BLaER1 treated with 17β-estradiol and CSF1 and Interleukin-3, amounts not matched to agents 10 nM and 100 nM (cell line): ENCODE measurements at regions not wholly inside any gene's neighbourhood (a gene's known extent, or its start where the extent isn't known, plus 50 kb on each side); places are given as distances from the start of the nearest gene placed in this dataset.

Experiments used
- H3K27ac ChIP-seq, 11 experiments: shearing (Covaris generic); formaldehyde crosslinking; 2 replicates each; pipeline ENCODE4 v1.8.1; 2022
- H3K27me3 ChIP-seq, 11 experiments: shearing (Covaris generic); formaldehyde crosslinking; 2 replicates each; pipeline ENCODE4 v1.8.1; 2022
- H3K36me3 ChIP-seq, 11 experiments: shearing (Covaris generic); formaldehyde crosslinking; 2 replicates each; pipeline ENCODE4 v1.8.1; 2022
- H3K4me1 ChIP-seq, 10 experiments: shearing (Covaris generic); formaldehyde crosslinking; 2 replicates each; pipeline ENCODE4 v1.8.1; 2022
- H3K4me2 ChIP-seq, 11 experiments: shearing (Covaris generic); formaldehyde crosslinking; 2 replicates each; pipeline ENCODE4 v1.8.1; 2022
- H3K4me3 ChIP-seq, 10 experiments: shearing (Covaris generic); formaldehyde crosslinking; 2 replicates each; pipeline ENCODE4 v1.8.1; 2022
- H3K9ac ChIP-seq, 11 experiments: shearing (Covaris generic); formaldehyde crosslinking; 2 replicates each; pipeline ENCODE4 v1.8.1; 2022
- H3K9me3 ChIP-seq, 11 experiments: shearing (Covaris generic); formaldehyde crosslinking; replicated peaks in 1 of 11; 2 replicates each; pipeline ENCODE4 v1.8.1; 2022
- H4K20me1 ChIP-seq, 11 experiments: shearing (Covaris generic); formaldehyde crosslinking; 2 replicates each; pipeline ENCODE4 v1.8.1; 2022
- Cebpa-rat ChIP-seq, 11 experiments: shearing (Covaris generic); IDR thresholded peaks; 2 replicates each; pipeline ENCODE4 v1.8.1; 2022

- no peak overlapping the region for H3K4me3 ChIP-seq
- no peaks in the 10 kb centered on the region for H3K9me3 ChIP-seq
- TF ChIP-seq Cebpa-rat (IDR thresholded peaks at IDR 0.05): no peak
- no peaks in the 10 kb centered on the region for H3K36me3 ChIP-seq
- no peaks in the 10 kb centered on the region for H3K27me3 ChIP-seq
- H3K4me1 ChIP-seq: no peaks in the 10 kb centered on the region
- no peak overlapping the region for H3K27ac ChIP-seq
- no peaks in the 10 kb centered on the region for H4K20me1 ChIP-seq
- no peak overlapping the region for H3K4me2 ChIP-seq
- no peak overlapping the region for H3K9ac ChIP-seq
These were observed 540.1 kb downstream of the NTRK3 start for GRCh38 chr15:87716422-87716821.

- Histone ChIP-seq H3K4me1 (no peaks in the 10 kb centered on the region), H3K4me3 (no peak overlapping the region), H3K27ac (no peak overlapping the region), H4K20me1 (no peaks in the 10 kb centered on the region), H3K27me3 (no peaks in the 10 kb centered on the region), H3K9me3 (no peaks in the 10 kb centered on the region), H3K9ac (no peak overlapping the region), H3K4me2 (no peak overlapping the region), H3K36me3 (no peaks in the 10 kb centered on the region)
- TF ChIP-seq Cebpa-rat (IDR thresholded peaks at IDR 0.05): no peak
These were observed 541.3 kb downstream of the NTRK3 start for GRCh38 chr15:87715252-87715651.

- Histone ChIP-seq H3K27me3 (no peaks in the 10 kb centered on the region), H3K9ac (no peak overlapping the region), H3K27ac (no peak overlapping the region), H4K20me1 (no peaks in the 10 kb centered on the region), H3K9me3 (no peaks in the 10 kb centered on the region), H3K36me3 (no peaks in the 10 kb centered on the region), H3K4me3 (no peak overlapping the region), H3K4me1 (no peaks in the 10 kb centered on the region), H3K4me2 (no peak overlapping the region)
- TF ChIP-seq Cebpa-rat (IDR thresholded peaks at IDR 0.05): no peak
These were observed 543.1 kb downstream of the NTRK3 start for GRCh38 chr15:87713475-87713879.

- no peaks in the 10 kb centered on the region for H3K27me3 ChIP-seq
- no peak overlapping the region for H3K4me2 ChIP-seq
These were observed 544.3 kb downstream of the NTRK3 start for GRCh38 chr15:87712211-87712610.

GRCh38 chr15:87711026-87711425 is 545.5 kb downstream of the NTRK3 start:
- no peaks in the 10 kb centered on the region for H3K36me3 ChIP-seq
- H3K4me3 ChIP-seq: no peak overlapping the region
- no peak overlapping the region for H3K9ac ChIP-seq
- no peak overlapping the region for H3K4me2 ChIP-seq
- H3K9me3 ChIP-seq: no peaks in the 10 kb centered on the region
- TF ChIP-seq Cebpa-rat (IDR thresholded peaks at IDR 0.05): no peak
- no peak overlapping the region for H3K27ac ChIP-seq
- no peaks in the 10 kb centered on the region for H3K4me1 ChIP-seq
- no peaks in the 10 kb centered on the region for H3K27me3 ChIP-seq
- H4K20me1 ChIP-seq: no peaks in the 10 kb centered on the region

More at GRCh38 chr15:87712211-87712610, 544.3 kb downstream of the NTRK3 start:
- no peak for TF ChIP-seq Cebpa-rat (IDR thresholded peaks at IDR 0.05)
- H3K9me3 ChIP-seq: no peaks in the 10 kb centered on the region
- H4K20me1 ChIP-seq: no peaks in the 10 kb centered on the region
- H3K9ac ChIP-seq: no peak overlapping the region
- no peak overlapping the region for H3K4me3 ChIP-seq
- no peak overlapping the region for H3K27ac ChIP-seq
- no peaks in the 10 kb centered on the region for H3K4me1 ChIP-seq
- no peaks in the 10 kb centered on the region for H3K36me3 ChIP-seq

DNA sequence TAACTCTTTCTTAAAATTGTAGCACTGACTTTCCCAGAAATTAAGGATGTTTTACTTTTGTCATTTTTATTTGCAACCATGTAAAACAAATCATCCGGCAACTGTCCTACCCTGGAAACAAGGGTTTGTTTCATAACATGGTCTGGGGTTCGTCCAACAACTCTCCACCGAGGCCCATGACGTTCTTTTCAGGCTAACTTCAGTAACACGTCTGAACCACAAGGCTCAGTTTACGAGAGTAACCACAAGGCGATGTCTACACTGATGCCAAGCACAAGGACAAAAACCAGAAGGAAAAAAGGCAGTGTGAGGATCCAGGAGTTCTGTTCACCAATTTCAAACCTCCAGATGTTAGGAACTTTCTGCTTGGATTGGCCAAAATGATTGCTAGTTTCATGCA is 546.1 kb downstream of the NTRK3 start:
- no peak overlapping the region for H3K27ac ChIP-seq
- no peak overlapping the region for H3K4me2 ChIP-seq
- H3K27me3 ChIP-seq: no peaks in the 10 kb centered on the region
- no peak overlapping the region for H3K9ac ChIP-seq
- H3K9me3 ChIP-seq: no peaks in the 10 kb centered on the region
- no peak for TF ChIP-seq Cebpa-rat (IDR thresholded peaks at IDR 0.05)
- H4K20me1 ChIP-seq: no peaks in the 10 kb centered on the region
- H3K4me3 ChIP-seq: no peak overlapping the region
- H3K36me3 ChIP-seq: no peaks in the 10 kb centered on the region
- no peaks in the 10 kb centered on the region for H3K4me1 ChIP-seq

- TF ChIP-seq Cebpa-rat (IDR thresholded peaks at IDR 0.05): no peak
These were observed 548.9 kb downstream of the NTRK3 start for GRCh38 chr15:87707566-87708130.

GRCh38 chr15:87707071-87707470 is 549.5 kb downstream of the NTRK3 start:
- TF ChIP-seq Cebpa-rat (IDR thresholded peaks at IDR 0.05): no peak
- H3K27ac ChIP-seq: no peak overlapping the region
- no peaks in the 10 kb centered on the region for H4K20me1 ChIP-seq
- no peaks in the 10 kb centered on the region for H3K36me3 ChIP-seq
- no peaks in the 10 kb centered on the region for H3K4me1 ChIP-seq
- no peaks in the 10 kb centered on the region for H3K27me3 ChIP-seq
- no peak overlapping the region for H3K4me2 ChIP-seq
- H3K9me3 ChIP-seq: peaks cover 0 to 4% (median 0%) of the 10 kb centered on the region in 11 experiments; a peak in 1 of 22 replicates
- H3K9ac ChIP-seq: no peak overlapping the region
- no peak overlapping the region for H3K4me3 ChIP-seq

More at GRCh38 chr15:87707566-87708130, 548.9 kb downstream of the NTRK3 start:
- no peaks in the 10 kb centered on the region for H3K36me3 ChIP-seq
- no peak overlapping the region for H3K4me3 ChIP-seq
- H3K27ac ChIP-seq: no peak overlapping the region
- no peaks in the 10 kb centered on the region for H3K27me3 ChIP-seq
- H3K4me1 ChIP-seq: no peaks in the 10 kb centered on the region
- H3K4me2 ChIP-seq: no peak overlapping the region
- H3K9me3 ChIP-seq: peaks cover 0 to 4% (median 0%) of the 10 kb centered on the region in 11 experiments; a peak in 1 of 22 replicates
- H3K9ac ChIP-seq: no peak overlapping the region
- H4K20me1 ChIP-seq: no peaks in the 10 kb centered on the region

GRCh38 chr15:87706001-87706400 is 550.5 kb downstream of the NTRK3 start:
- H3K36me3 ChIP-seq: no peaks in the 10 kb centered on the region

DNA sequence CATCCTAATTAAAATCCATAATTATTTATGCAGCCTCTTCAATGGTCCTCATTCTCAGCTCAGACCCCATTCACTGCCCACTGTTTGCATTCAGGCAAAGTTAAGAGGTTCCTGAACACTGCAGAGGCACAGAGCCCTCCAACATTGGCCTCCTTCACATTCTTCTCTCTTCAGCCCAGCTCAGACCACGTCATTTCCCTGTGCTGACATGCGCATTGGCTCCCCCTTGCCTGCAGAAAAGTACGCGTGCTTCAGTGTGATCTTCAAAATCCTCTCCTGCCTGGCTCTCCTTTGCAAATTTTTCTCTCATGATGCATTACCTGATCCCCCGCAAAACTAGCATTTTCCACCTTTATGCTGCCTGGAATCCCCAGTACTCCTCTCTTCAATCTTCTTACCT is 552.3 kb downstream of the NTRK3 start:
- Histone ChIP-seq H3K4me3 (no peak overlapping the region), H3K4me1 (no peaks in the 10 kb centered on the region), H3K27me3 (no peaks in the 10 kb centered on the region), H4K20me1 (no peaks in the 10 kb centered on the region), H3K27ac (no peak overlapping the region), H3K9me3 (peaks cover 0 to 4% (median 0%) of the 10 kb centered on the region in 11 experiments; a peak in 1 of 22 replicates), H3K4me2 (no peak overlapping the region), H3K9ac (no peak overlapping the region), H3K36me3 (no peaks in the 10 kb centered on the region)
- no peak for TF ChIP-seq Cebpa-rat (IDR thresholded peaks at IDR 0.05)

More at GRCh38 chr15:87706001-87706400, 550.5 kb downstream of the NTRK3 start:
- Histone ChIP-seq H3K27ac (no peak overlapping the region), H3K9ac (no peak overlapping the region), H3K4me1 (no peaks in the 10 kb centered on the region), H3K4me3 (no peak overlapping the region), H3K4me2 (no peak overlapping the region), H3K9me3 (peaks cover 0 to 4% (median 0%) of the 10 kb centered on the region in 11 experiments; a peak in 1 of 22 replicates), H3K27me3 (no peaks in the 10 kb centered on the region), H4K20me1 (no peaks in the 10 kb centered on the region)
- no peak for TF ChIP-seq Cebpa-rat (IDR thresholded peaks at IDR 0.05)
